Activated T-cell treated with anti-CD3 and anti-CD28 coated beads, Interleukin-2, amount 50 U/mL, for 4 hours (primary cell): ENCODE measurements at regions not wholly inside any gene's neighbourhood (a gene's known extent, or its start where the extent isn't known, plus 50 kb on each side); places are given as distances from the start of the nearest gene placed in this dataset.

Experiments used
- ATAC-seq, 2 donors: fragments of 200-7000 bp; cut with Tn5 transposase; one replicate each; pipeline ENCODE4 v1.10.0; 2021
- DNase-seq: peaks from one replicate; pipeline ENCODE4 v3.0.0-alpha.2; 2020
- H3K27me3 Mint-ChIP-seq: one replicate; pipeline ENCODE4 v1.8.0; 2021; ENCODE audit warnings: low read depth, mixed read lengths
- H3K36me3 Mint-ChIP-seq: one replicate; pipeline ENCODE4 v1.8.0; 2022; ENCODE audit warnings: mixed read lengths; ENCODE audit not compliant: insufficient read depth
- H3K4me1 Mint-ChIP-seq: one replicate; pipeline ENCODE4 v1.8.0; 2021; ENCODE audit warnings: low read depth, mixed read lengths
- H3K4me3 Mint-ChIP-seq: one replicate; pipeline ENCODE4 v1.8.0; 2021; ENCODE audit warnings: mild to moderate bottlenecking, moderate library complexity, mixed read lengths
- H3K9me3 Mint-ChIP-seq: one replicate; pipeline ENCODE4 v1.8.0; 2021; ENCODE audit warnings: mixed read lengths

GRCh38 chr15:95324656-95325055, 1005.8 kb upstream of the NR2F2 start:
- Mint-ChIP-seq H3K36me3 (no peaks in the 10 kb centered on the region), H3K4me3 (no peak overlapping the region), H3K4me1 (peaks cover 5% of the 10 kb centered on the region), H3K27me3 (peaks cover 20% of the 10 kb centered on the region), H3K9me3 (no peaks in the 10 kb centered on the region)
- ATAC-seq (no peak), DNase-seq (no peak)

GRCh38 chr15:95325763-95326404, 1004.6 kb upstream of the NR2F2 start:
- Mint-ChIP-seq H3K4me1 (peaks cover 5% of the 10 kb centered on the region), H3K36me3 (no peaks in the 10 kb centered on the region), H3K4me3 (no peak overlapping the region), H3K27me3 (peaks cover 20% of the 10 kb centered on the region), H3K9me3 (no peaks in the 10 kb centered on the region)
- DNase-seq = no peak
- ATAC-seq = no peak

- Mint-ChIP-seq H3K4me3 (no peak overlapping the region), H3K9me3 (no peaks in the 10 kb centered on the region), H3K27me3 (peaks cover 20% of the 10 kb centered on the region), H3K36me3 (no peaks in the 10 kb centered on the region), H3K4me1 (peaks cover 5% of the 10 kb centered on the region)
- DNase-seq (no peak), ATAC-seq (peak in 1 of 2 donors; percentile 14)
These were observed 1003.9 kb upstream of the NR2F2 start for GRCh38 chr15:95326431-95327182.

GRCh38 chr15:95327183-95327525, 1003.3 kb upstream of the NR2F2 start:
- DNase-seq = no peak
- H3K4me1 Mint-ChIP-seq = peaks cover 5% of the 10 kb centered on the region
- H3K36me3 Mint-ChIP-seq = no peaks in the 10 kb centered on the region
- no peaks in the 10 kb centered on the region for H3K9me3 Mint-ChIP-seq
- no peak overlapping the region for H3K4me3 Mint-ChIP-seq
- no peak for ATAC-seq
- H3K27me3 Mint-ChIP-seq = peaks cover 20% of the 10 kb centered on the region

- Mint-ChIP-seq H3K27me3 (peaks cover 17% of the 10 kb centered on the region), H3K9me3 (no peaks in the 10 kb centered on the region), H3K4me3 (no peak overlapping the region), H3K4me1 (peaks cover 5% of the 10 kb centered on the region), H3K36me3 (no peaks in the 10 kb centered on the region)
- no peak for DNase-seq
- ATAC-seq = no peak
These were observed 1002.8 kb upstream of the NR2F2 start for GRCh38 chr15:95327661-95328060.

GRCh38 chr15:95328559-95328958, 1001.9 kb upstream of the NR2F2 start:
- no peak for DNase-seq
- H3K36me3 Mint-ChIP-seq = no peaks in the 10 kb centered on the region
- H3K27me3 Mint-ChIP-seq = peaks cover 15% of the 10 kb centered on the region
- H3K9me3 Mint-ChIP-seq = no peaks in the 10 kb centered on the region
- H3K4me3 Mint-ChIP-seq = no peak overlapping the region
- no peak for ATAC-seq
- peaks cover 5% of the 10 kb centered on the region for H3K4me1 Mint-ChIP-seq

GRCh38 chr15:95329362-95329761, 1001.1 kb upstream of the NR2F2 start:
- Mint-ChIP-seq H3K27me3 (peaks cover 17% of the 10 kb centered on the region), H3K9me3 (no peaks in the 10 kb centered on the region)
- no peak for ATAC-seq

GRCh38 chr15:95341686-95342085, 988.8 kb upstream of the NR2F2 start:
- Mint-ChIP-seq H3K4me1 (no peaks in the 10 kb centered on the region), H3K4me3 (no peak overlapping the region)

More at GRCh38 chr15:95329362-95329761, 1001.1 kb upstream of the NR2F2 start:
- no peak overlapping the region for H3K4me3 Mint-ChIP-seq
- H3K4me1 Mint-ChIP-seq = peaks cover 5% of the 10 kb centered on the region
- no peaks in the 10 kb centered on the region for H3K36me3 Mint-ChIP-seq
- no peak for DNase-seq

GRCh38 chr15:95345867-95346266, 984.6 kb upstream of the NR2F2 start:
- Mint-ChIP-seq H3K36me3 (no peaks in the 10 kb centered on the region), H3K9me3 (no peaks in the 10 kb centered on the region), H3K4me1 (no peaks in the 10 kb centered on the region), H3K4me3 (no peak overlapping the region), H3K27me3 (peaks cover under 1% of the 10 kb centered on the region)
- ATAC-seq (no peak), DNase-seq (no peak)

More at GRCh38 chr15:95341686-95342085, 988.8 kb upstream of the NR2F2 start:
- Mint-ChIP-seq H3K27me3 (peaks cover 5% of the 10 kb centered on the region), H3K36me3 (no peaks in the 10 kb centered on the region), H3K9me3 (no peaks in the 10 kb centered on the region)
- DNase-seq = no peak
- no peak for ATAC-seq

GRCh38 chr15:95346721-95347475, 983.6 kb upstream of the NR2F2 start:
- ATAC-seq (no peak), DNase-seq (no peak)
- no peaks in the 10 kb centered on the region for H3K9me3 Mint-ChIP-seq
- no peaks in the 10 kb centered on the region for H3K4me1 Mint-ChIP-seq
- no peak overlapping the region for H3K4me3 Mint-ChIP-seq
- H3K27me3 Mint-ChIP-seq = no peaks in the 10 kb centered on the region
- H3K36me3 Mint-ChIP-seq = no peaks in the 10 kb centered on the region

- H3K4me3 Mint-ChIP-seq = no peak overlapping the region
- H3K36me3 Mint-ChIP-seq = no peaks in the 10 kb centered on the region
- H3K27me3 Mint-ChIP-seq = no peaks in the 10 kb centered on the region
- no peaks in the 10 kb centered on the region for H3K4me1 Mint-ChIP-seq
- DNase-seq (no peak), ATAC-seq (no peak)
- H3K9me3 Mint-ChIP-seq = no peaks in the 10 kb centered on the region
These were observed 982.7 kb upstream of the NR2F2 start for GRCh38 chr15:95347837-95348236.

GRCh38 chr15:95350908-95351307, 979.6 kb upstream of the NR2F2 start:
- Mint-ChIP-seq H3K4me3 (no peak overlapping the region), H3K36me3 (no peaks in the 10 kb centered on the region), H3K9me3 (no peaks in the 10 kb centered on the region), H3K4me1 (no peaks in the 10 kb centered on the region), H3K27me3 (no peaks in the 10 kb centered on the region)
- DNase-seq (no peak), ATAC-seq (no peak)

- Mint-ChIP-seq H3K36me3 (no peaks in the 10 kb centered on the region), H3K4me1 (no peaks in the 10 kb centered on the region)
- ATAC-seq = no peak
These were observed 977.8 kb upstream of the NR2F2 start for GRCh38 chr15:95352631-95353187.

GRCh38 chr15:95353512-95353911, 977.0 kb upstream of the NR2F2 start:
- no peaks in the 10 kb centered on the region for H3K4me1 Mint-ChIP-seq
- H3K9me3 Mint-ChIP-seq = no peaks in the 10 kb centered on the region
- no peaks in the 10 kb centered on the region for H3K36me3 Mint-ChIP-seq
- H3K4me3 Mint-ChIP-seq = no peak overlapping the region
- ATAC-seq = no peak
- H3K27me3 Mint-ChIP-seq = peaks cover 4% of the 10 kb centered on the region
- no peak for DNase-seq

More at GRCh38 chr15:95352631-95353187, 977.8 kb upstream of the NR2F2 start:
- Mint-ChIP-seq H3K9me3 (no peaks in the 10 kb centered on the region), H3K4me3 (no peak overlapping the region), H3K27me3 (peaks cover 3% of the 10 kb centered on the region)
- no peak for DNase-seq
